Left hindlimb (tissue), 1 donor: ENCODE measurements at regions not wholly inside any gene's neighbourhood (a gene's known extent, or its start where the extent isn't known, plus 50 kb on each side); places are given as distances from the start of the nearest gene placed in this dataset.
"Not testable (repeated sequence)": the region's sequence is repeated elsewhere in the genome, so short reads cannot be mapped to it uniquely, and the experiment has no call there.

Experiments
- DNase-seq: peaks from one replicate; pipeline ENCODE4 v3.0.0-alpha.2; 2018

DNA sequence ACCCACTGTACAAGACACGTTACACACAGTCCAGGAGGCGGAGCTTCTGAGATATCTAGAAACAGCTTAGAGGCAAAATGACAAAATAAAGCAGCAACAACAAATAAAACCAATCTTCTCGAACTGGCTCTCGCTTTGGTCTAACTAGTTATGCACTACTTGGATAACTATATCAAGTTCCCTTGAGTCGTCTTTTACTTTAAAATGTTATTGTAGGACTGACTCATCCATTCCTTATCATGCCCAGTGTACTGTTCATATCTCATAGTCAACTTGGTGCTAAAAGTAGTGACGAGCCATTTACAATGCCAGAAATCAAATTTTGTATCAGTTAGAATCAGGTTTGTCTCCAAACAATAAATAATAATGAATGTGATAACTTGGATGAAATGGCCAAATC is 102.5 kb upstream of the SLC35G4 start:
- no peak for DNase-seq

DNA sequence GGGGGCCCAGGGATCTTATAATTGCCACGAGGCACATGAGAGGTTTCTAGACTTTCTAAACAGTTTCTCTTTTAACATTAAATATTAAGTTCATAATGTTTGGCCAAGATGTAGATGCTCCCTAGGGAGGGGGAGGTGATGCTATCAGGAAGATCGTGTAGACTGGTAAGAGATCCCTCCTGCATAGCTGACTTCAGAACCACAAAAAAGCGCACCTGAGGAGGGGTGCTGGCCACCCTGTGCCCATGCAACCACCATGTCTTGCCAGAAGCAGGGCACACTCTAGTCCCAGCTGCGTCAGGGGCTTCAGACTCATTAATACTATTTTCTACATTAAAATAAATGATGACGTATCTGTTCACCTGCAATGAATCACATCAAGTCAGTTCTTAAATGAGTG is 103.4 kb upstream of the SLC35G4 start:
- no peak for DNase-seq

DNA sequence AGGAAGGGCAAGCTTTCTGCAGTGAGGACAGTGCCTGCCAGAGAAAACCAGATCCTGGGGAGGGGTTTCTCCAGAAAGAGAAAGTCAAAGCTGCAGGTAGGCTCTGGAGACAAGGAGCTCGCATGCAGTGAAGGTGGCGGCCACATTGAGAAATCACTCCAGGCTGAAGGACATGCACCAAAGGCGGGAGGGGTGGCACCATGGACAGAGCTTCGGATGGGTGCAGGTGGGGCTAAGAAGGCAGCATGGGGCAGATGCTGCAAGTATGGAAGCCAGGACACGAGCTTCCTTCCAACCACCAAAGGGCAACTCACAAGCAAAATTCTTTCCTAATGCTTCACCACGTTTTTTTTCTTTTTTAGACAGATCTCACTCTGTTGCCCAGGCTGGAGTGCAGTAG is 104.4 kb upstream of the SLC35G4 start:
- DNase-seq = no peak

DNA sequence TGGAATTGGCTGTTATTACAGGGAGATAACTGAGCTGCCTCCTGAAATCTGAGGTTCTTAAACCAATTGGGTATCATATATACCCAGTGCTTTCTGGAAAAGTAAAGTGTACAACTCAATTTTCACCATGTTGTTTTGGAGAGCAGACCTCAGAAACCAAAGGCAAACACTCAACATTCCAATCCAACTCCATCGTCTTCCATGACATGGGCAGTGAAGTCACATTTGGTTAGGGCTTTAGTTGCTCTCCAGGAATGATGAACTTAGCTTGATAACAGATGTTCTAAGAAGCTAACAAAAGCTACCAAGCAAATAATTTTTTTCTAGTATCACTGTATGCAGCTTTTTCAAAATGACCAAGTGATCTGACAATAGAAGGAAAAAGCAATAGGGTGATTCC is 107.0 kb upstream of the SLC35G4 start:
- no peak for DNase-seq

DNA sequence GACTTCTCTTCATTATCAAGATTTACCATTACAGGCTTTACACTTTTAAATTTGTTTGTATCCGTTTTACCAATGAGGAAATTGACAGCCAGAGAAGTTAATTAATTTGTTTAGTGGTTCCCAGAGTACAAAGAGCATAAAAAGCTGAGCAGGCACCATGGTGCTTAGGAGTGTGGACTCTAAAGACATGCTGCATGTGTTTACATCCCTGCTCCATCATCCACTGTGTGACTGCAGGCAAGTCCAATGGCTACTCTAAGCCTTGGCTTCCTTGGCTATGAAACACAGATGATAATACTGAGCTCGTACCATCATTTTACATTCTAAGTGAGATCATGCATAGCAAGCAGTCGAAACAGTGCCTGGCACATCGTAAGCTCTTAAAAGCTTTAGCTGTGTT is 108.0 kb upstream of the SLC35G4 start:
- no peak for DNase-seq

DNA sequence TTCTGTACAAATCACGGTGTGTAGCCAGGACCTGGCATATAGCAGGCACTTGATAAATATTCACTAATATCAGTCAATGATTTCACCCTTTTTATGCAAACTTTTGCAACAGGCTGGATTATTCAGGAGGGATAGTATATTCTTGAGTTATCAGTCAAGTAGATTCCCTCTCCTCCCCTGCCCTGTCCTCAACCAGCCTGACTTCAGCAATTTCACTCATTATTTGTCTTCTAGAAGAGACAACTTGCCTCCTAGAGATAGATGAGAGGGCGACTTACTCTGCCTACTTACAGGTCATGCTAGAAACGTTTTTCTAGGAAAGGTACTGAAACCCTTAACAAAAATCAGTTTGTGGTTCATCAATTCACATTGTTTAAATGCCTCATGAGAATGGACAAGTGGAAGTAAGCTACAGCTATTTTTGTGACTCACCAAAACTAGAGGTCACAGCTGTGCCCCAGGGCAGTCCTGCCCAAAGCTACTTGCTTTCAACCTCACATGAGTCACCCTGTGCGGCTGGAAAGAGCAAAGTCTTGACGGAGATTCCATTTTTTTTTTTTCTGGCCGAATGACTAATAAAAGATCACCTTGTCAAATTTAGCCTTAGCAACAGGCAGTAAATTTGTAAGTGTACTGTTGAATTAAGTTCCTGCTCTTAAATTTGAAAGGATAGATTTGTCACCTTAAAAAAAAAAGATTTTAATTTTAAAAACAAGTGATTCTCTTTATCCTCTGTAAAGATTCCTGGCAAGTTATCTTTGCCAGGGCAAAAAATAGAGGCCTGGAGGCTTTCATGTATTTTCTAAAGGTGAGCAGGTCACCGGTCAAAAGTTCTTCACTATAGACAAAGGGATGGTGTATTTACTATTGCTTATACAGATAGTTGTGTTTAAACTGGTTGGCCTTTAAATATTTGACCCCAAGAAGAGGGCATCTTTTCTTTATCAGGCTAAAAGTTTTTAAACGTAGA is 109.0 kb upstream of the SLC35G4 start:
- DNase-seq = no peak

DNA sequence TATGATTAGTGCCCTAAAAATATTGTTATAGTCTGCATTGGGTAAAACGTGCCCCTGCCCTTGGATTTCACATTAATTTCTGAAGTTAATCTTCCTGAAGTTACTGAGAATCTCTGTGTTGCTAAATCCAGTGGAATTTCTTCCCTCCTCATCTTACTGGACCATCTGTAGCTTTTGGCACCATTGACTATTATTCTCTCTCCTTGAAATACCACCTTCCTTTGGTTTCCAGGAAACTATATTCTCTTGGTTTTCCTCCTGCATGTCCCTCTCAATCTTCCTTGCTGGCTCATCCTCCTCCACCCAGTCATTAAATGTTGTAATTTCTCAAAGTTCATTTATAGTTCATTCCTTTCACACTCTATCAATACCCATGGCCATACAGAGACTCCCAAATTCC is 110.6 kb upstream of the SLC35G4 start:
- no peak for DNase-seq

DNA sequence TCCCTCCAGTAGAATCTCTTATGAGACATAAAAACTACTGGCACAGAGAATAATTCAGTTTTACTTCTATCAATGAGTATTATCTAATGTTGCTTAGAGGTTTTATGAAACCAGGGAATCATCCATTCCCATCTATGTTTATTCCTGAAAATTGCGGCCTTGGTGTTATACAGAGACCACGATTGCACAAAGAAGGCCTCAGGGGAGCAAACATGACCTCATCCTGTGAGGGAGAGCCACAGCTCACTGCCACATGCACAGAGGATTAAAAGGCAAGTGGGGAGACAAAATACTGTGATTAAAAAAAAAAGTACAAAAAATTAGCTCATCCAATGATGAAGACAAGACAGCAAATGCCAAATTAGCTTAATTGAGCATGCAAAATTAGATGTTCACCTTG is 111.8 kb upstream of the SLC35G4 start:
- no peak for DNase-seq

DNA sequence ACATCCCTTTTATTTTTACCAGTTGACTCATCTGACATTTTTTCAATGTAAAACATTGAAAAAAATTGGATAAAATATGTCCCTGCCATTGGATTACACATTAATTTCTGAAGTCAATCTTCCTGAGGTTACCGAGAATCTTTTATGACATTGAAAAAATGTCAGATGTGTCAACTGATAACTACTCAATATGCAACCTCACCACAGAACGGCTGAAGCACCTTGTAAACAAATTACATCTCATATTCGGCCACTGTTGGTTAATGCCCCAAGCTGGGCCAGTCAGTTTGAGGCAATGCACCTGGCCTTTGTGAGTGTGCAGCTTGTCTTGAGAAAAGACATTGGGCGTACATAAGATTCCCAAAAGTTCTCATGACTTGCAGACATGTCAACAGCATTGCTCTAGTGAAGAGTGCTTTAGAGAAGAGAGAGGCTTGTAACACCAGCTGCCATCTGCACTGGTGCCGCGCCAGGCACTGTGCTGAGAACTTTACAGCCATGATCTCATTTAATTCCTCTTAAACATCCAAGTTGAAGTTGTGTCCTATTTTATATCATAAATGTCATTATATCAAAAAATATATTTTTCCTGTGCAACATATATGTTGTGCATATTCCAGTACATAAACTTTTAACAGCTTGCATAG is 112.7 kb upstream of the SLC35G4 start:
- no peak for DNase-seq

DNA sequence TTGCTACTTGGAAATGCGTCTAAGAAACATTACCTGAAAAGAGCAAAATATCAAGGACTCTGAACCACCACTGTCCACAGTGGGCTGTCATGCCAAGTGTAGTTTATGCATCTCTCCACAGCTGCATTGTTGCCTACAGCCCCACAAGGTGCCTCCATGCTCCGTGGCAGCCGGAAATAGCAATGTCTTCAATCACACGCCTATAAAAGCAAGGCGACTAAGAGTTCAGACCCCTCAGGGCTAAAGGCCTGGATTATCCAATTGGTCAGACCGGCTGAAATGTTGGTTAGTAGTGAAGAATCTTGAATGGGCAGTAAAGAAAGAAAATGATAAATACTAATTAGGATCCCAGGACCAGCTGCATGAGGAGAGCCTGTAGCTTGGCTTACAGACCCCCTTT is 114.0 kb upstream of the SLC35G4 start:
- DNase-seq = no peak

DNA sequence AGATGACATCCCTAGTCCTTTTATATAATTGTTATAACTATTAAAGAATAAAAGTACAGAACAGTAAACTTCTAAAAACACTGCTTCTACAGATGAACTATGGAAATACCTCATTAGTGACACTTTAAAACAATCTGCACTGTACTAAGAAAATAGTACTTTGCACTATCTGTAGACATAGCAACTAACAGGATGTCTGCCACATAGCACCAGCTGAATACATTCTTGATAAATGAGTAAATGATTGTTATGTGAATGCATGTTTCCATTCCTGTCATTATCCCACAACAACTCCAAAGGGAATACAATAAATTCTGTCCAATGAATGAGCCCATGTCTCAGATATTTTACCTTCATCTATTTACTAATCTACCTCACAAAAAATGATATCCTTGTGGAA is 115.3 kb upstream of the SLC35G4 start:
- DNase-seq = no peak

DNA sequence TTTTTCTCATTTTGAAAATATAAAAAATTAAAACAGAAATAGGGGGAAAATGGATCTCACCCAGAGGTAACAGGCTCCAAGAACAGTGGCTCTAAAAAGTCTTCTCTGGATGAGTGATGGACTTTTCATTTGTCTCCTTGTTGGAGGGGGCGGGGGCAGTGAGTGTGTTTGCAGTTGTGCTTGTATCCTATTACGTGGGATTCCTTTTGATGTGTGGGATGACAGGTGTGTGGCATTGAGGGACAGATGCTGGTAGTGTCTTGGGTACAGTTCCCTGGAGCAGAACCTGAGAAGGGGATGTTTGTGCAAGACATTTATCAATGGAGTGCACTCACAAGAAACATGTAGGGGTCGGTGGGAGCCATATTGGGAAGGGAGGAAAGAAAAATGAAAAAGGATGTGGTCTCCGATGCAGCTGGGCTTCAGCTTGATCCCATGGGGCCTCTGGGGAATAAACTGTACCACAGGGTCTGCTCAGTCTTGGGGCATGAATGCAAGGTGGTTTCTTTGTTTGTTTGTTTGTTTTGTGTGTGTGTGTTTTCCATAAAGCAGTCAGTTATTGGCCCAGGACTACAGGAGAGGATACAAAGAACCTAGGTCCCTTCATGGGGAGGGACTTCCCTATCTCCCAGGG is 120.0 kb upstream of the SLC35G4 start:
- DNase-seq = no peak

DNA sequence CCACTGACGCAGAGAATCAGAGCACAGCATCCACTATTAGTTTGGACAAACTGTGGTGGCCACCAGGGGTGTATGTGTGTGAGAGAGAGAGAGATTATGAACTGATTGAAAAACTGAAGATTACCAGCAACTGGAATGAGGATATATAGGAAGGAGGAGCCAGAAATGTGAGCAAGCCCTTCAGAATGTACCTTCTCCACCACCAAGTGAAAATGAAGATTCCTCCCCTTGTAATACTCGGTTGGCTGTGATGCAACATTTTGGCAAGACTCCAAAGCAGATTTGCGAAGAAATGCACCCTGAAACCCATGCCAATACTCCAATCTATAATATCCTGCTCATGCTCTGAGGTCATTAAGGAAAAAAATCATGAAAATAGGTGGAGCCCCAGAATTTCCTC is 121.2 kb upstream of the SLC35G4 start:
- DNase-seq = no peak

DNA sequence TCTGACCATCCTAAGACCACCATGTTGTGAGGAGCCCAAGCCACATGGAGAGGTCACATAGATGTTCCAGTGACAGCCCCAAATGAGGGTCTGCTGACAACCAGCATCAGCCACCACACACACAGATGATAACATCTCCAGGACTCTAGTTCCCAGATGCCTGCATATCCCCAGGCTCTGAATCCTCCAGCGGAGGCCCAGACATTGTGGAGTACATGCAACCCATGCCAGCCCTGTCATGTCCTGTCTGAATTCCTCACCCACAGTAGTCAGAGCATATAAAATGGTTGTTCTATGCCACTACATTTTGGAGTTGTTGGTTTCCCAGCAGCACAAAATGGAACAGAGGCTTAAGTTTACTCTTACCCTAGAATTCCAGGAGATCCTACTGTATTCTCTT is 122.0 kb upstream of the SLC35G4 start:
- no peak for DNase-seq

DNA sequence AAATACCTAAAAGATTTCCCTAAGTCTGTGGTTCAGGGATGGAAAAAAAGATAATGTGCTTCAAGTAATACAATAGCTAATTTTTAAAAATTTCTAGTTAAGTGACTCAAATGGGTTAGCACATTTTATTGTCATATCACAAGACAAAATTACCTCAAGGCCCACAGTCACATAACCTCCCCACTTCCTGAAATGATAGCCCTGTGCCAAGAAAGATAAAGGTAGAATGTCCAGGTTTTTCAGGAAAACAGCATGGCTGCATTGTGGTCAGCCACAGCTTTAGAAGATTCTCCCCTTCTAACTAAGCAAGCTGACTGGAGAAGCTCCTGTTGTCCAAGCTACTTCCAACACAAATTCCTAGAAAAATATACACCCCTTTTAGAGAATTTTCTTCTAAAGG is 127.1 kb upstream of the SLC35G4 start:
- DNase-seq = no peak

DNA sequence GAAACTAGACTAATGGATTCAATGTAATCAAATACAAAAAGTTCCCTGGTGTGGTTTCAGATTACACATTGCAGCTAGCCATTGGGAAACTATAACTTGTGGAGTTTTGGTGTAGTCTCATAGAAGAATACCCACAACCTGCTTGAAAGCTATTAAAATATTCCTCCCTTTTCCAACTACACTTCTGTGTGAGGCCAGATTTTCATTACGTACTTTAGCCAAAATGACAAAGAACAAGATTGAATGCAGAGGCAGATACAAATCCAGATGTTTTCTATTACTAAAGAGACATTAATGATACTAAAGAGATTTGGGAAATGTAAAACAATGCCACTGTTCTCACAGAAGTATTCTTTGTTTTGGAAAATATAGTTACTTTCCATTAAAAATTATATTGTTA is 128.7 kb upstream of the SLC35G4 start:
- no peak for DNase-seq

DNA sequence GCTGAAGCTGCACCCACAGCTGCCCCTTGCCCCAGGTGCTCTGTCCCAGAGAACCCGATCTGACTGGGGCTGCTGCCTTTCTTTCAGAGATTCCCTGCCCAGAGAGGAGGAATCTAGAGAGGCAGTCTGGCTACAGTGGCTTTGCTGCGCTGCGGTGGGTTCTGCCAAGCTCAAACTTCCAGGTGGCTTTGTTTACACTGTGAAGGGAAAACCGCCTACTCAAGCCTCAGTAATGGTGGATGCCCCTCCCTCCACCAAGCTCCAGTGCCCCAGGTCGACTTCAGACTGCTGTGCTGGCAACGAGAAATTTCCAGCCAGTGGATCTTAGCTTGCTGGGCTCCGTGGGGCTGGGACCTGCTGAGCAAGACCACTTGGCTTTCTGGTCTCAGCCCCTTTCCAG is 130.4 kb upstream of the SLC35G4 start:
- not testable (repeated sequence) for DNase-seq

DNA sequence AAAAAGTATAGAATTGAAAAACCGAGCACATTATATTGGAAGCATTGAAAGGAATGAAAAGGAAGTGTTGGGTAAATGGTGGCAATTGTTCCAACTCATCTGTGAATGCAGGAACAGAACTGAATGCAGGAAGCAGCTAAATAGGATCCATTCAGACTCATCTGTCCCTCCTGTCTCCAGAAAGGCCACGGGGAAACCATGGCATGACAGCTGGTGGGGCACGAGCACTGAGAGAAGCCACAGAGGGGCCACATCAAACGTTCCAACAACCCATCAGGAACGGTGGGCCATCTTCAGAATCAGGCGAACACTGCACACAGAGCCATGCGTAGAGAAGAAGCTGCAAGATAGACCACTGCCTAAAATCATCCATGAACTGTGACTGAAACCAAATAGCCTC is 138.5 kb upstream of the SLC35G4 start:
- no peak for DNase-seq

DNA sequence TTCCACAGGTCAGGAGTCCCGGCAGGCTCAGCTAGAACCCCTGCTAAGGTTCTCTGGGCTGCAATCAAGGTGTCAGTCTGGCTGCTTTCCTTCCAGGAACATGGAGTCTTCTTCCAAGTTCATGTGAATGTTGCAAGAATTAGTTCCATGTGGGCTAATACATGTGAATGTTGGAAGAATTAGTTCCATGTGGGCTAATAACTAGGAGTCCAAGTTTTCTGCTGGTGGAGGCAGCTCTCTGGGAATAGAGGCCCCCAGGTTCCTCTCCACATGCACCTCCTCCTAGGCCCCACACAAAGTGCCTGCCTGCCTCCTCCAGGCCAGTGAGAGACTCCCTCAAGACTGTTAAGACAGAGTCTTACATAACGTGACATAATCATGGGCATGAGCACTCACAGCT is 140.8 kb upstream of the SLC35G4 start:
- DNase-seq = no peak

DNA sequence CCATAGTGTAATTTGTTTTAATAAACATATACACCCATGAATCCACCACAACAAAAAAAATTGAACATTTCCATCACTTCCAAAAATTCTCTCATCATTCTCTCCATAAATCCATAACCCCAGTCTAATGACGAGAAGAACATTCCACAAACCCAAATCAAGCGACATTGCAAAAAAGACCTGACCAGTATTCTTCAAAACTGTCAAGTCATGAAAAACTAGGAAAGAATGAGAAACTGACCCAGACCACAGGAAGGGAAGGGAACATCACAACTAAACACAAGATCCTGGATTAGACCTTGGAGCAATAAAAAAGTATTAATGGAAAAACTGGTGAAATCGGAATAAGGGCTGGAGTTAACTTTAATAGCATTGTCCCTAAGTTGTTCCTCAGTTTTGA is 141.3 kb upstream of the SLC35G4 start:
- no peak for DNase-seq

DNA sequence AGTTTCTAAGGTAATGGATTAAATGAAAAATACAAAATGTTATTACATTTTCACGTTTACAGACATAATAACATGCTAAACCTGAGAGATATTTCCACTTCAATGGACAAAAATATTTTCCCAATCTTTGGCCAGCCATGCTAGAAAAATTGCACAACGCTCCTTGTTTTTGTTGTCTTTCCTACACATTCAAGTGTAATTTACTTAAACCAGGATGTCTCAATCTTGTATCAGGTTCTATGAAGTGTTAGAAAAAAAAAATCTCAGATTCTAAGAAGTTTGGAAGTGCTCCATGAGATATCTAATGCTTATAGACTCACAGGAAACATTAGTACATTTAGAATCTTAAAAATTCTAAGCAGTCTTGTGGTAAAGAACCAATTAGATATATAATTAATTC is 141.8 kb upstream of the SLC35G4 start:
- no peak for DNase-seq

DNA sequence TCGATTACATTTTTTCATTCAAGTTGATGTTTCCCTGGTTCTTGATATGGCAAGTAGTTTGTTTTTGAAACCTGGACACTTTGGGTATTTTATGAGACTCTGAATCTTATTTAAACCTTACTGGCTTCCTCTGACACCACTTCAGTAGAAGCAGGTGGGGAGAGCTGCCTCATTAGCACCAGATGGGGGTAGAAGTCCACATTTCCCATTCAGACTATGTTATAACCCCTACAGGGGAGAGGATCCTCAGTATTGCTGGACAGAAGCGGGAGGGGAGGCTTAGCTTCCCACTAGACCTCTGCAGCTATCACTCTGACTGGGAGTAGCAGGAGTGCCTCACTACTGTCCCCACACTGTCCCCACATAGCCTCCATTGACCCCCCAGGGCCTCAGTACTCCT is 145.3 kb upstream of the SLC35G4 start:
- DNase-seq = no peak

DNA sequence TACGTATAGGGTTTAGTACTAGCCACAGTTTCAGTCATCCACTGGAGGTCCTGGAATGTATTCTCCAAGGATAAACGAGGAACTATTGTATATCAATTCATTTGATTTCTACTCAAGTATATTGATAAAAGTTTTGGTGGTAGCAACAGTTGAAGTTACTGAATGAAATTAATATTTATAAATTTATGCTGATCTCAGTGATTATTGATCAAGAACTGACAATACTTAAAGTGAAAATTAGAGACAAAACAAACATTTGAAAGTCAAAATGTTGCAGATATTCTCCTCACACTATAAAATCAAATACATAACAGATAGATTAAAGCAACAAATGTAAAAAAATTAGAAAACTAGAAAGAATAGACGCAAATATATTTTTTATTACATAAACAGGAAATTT is 150.9 kb upstream of the SLC35G4 start:
- no peak for DNase-seq

DNA sequence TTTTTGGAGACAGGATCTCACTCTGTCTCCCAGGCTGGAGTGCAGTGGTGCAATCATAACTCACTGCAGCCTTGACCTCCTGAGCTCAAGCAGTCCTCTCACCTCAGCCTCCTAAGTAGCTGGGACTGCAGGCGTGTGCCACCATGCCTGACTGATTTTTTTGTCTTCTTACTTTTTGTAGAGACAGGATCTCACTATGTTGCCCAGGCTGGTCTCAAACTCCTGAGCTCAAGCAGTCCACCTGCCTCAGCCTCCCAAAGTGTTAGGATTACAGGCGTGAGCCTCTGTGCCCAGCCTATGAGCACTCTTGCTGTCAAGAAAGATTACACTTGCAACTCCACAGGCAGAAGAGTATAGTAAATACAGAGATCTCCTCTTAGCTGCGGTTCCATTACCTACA is 151.5 kb upstream of the SLC35G4 start:
- not testable (repeated sequence) for DNase-seq
